GM12891 (cell line): ENCODE measurements at regions not wholly inside any gene's neighbourhood (a gene's known extent, or its start where the extent isn't known, plus 50 kb on each side); places are given as distances from the start of the nearest gene placed in this dataset.

Experiments
- PAX5 ChIP-seq: IDR thresholded peaks from 2 replicates; pipeline ENCODE4 v1.6.1; 2011; ENCODE audit warnings: low read length, moderate library complexity, mild to moderate bottlenecking; ENCODE audit not compliant: insufficient read depth, severe bottlenecking
- POLR2A ChIP-seq: IDR thresholded peaks from 2 replicates; pipeline ENCODE4 v1.6.1; 2011; ENCODE audit warnings: low read depth, low read length, control low read depth
- POLR2AphosphoS5 ChIP-seq: IDR thresholded peaks from 2 replicates; pipeline ENCODE4 v1.6.1; 2011; ENCODE audit warnings: low read depth, low read length, control low read depth
- POU2F2 ChIP-seq: IDR thresholded peaks from 2 replicates; pipeline ENCODE4 v1.6.1; 2011; ENCODE audit warnings: low read depth, mild to moderate bottlenecking, control low read depth, low read length, moderate library complexity
- SPI1 ChIP-seq: IDR thresholded peaks from 2 replicates; pipeline ENCODE4 v1.6.1; 2011; ENCODE audit warnings: low read depth, low read length, control low read depth
- TAF1 ChIP-seq: IDR thresholded peaks from 2 replicates; pipeline ENCODE4 v1.6.1; 2011; ENCODE audit warnings: low read depth, low read length, control low read depth

GRCh38 chr10:117830205-117830604 is 216.5 kb downstream of the RAB11FIP2 start:
- no peak for TF ChIP-seq POLR2A
- no peak for TF ChIP-seq PAX5
- TF ChIP-seq TAF1: no peak
- TF ChIP-seq POLR2AphosphoS5: no peak
- TF ChIP-seq SPI1: no peak
- TF ChIP-seq POU2F2: no peak
